GM21367 (cell line): ENCODE measurements at regions not wholly inside any gene's neighbourhood (a gene's known extent, or its start where the extent isn't known, plus 50 kb on each side); places are given as distances from the start of the nearest gene placed in this dataset.
"Not testable (repeated sequence)": the region's sequence is repeated elsewhere in the genome, so short reads cannot be mapped to it uniquely, and the experiment has no call there.

ENCODE experiments used
- ATAC-seq: cut with Tn5 transposase; IDR thresholded peaks from one replicate; pipeline ENCODE4 v1.9.1; 2021; ENCODE audit not compliant: unreplicated experiment

DNA sequence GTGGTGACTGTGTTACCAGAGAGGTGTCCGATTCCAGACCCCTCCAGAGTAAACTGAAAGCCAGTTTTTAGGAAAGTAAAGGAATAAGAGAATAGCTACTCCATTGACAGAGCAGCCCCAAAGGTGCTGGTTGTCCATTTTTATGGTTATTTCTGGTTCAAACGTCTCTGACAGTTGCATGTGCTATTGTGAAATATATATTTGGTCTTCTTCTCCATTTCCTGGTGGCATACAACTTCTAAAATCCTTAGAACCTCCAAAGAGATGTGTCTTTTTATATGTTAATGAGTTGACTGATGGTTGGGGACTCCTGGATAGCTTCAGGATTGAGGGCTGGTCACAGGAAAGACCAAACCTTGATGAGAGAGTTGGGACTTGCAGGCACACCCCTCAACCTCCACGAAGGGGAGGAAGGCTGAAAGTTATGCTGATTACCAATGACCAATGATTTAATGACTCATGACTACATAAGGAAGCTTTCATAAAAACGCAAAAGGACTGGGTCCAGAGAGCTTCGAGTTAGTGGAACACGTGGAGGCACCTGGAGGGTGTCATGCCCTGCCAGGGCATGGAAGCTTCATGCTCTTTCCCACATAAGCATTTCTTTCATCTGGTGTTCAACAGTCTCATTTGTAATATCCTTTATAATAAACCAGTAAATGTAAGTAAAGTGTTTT is 100.7 kb downstream of the SLC16A1 start:
- ATAC-seq: no peak

DNA sequence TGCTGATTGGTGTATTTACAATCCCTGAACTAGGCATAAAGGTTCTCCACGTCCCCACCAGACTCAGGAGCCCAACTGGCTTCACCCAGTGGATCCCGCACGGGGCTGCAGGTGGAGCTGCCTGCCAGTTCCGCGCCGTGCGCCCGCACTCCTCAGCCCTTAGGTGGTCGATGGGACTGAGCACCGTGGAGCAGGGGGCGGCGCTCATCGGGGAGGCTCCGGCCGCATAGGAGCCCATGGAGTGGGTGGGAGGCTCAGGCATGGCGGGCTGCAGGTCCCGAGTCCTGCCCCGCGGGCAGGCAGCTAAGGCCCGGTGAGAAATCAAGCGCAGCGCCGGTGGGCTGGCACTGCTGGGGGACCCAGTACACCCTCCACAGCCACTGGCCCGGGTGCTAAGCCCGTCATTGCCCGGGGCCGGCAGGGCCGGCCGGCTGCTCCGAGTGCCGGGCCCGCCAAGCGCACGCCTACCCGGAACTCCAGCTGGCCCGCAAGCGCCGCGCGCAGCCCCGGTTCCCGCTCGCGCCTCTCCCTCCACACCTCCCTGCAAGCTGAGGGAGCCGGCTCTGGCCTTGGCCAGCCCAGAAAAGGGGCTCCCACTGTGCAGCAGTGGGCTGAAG is 101.5 kb downstream of the SLC16A1 start:
- not testable (repeated sequence) for ATAC-seq

DNA sequence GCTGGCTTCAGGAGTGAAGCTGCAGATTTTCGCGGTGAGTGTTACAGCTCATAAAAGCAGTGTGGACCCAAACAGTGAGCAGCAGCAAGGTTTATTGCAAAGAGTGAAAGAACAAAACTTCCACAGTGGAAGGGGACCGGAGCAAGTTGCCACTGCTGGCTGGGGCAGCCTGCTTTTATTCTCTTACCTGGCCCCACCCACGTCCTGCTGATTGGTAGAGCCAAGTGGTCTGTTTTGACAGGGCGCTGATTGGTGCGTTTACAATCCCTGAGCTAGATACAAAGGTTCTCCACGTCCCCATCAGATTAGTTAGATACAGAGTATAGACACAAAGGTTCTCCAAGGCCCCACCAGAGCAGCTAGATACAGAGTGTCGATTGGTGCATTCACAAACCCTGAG is 102.1 kb downstream of the SLC16A1 start:
- ATAC-seq: not testable (repeated sequence)

DNA sequence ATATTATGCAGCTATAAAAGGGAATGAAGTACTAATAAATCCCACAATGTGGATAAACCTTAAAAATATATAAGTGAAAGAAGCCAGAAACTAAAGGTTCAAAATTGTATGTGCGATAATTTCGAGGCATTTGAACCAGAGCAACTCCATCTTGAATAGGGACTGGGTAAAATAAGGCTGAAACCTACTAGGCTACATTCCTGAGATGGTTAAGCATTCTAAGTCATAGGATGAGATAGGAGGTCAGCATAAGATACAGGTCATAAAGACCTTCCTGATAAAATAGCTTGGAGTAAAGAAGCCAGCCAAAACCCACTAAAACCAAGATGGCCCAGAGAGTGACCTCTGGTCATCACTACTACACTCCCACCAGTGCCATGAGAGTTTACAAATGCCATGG is 103.1 kb downstream of the SLC16A1 start:
- ATAC-seq: no peak

DNA sequence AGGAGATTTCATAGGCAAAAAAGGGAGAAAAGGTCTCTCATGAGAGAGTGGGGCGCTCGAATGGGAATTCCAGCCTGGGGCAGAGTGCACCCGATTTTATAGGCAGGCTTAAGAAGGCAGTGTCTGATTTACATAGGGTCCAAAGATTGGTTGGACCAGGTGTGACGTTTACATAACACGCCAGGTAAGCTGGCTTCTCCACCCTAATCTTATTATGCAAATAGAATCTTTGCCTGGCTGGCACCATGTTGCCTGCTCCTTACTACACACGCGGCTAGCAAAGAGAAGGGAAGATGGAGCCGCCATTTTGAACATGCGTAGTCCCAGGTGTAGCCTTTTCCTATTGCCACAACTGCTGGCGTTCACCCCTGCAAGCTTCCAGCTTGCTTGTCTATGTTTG is 103.7 kb downstream of the SLC16A1 start:
- no peak for ATAC-seq

GRCh38 chr1:112850034-112850757 is 105.8 kb downstream of the SLC16A1 start:
- no peak for ATAC-seq

GRCh38 chr1:112849425-112850033 is 106.5 kb downstream of the SLC16A1 start:
- no peak for ATAC-seq

DNA sequence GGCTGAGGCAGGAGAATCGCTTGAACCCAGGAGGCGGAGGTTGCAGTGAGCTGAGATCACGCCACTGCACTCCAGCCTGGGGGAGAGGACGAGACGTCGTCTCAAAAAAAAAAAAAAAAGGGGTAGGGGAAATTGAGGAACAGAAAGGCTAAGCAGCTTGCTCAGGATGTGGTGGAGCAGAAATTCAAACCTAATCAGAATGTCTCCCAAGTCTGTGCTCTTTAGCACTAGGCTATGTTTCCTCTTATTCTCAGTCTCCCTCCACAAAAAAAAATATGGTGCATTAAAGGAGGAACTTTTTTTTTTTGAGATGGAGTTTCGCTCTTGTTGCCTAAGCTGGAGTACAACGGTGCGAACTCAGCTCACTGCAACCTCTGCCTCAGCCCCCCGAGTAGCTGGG is 114.2 kb downstream of the SLC16A1 start:
- no peak for ATAC-seq

DNA sequence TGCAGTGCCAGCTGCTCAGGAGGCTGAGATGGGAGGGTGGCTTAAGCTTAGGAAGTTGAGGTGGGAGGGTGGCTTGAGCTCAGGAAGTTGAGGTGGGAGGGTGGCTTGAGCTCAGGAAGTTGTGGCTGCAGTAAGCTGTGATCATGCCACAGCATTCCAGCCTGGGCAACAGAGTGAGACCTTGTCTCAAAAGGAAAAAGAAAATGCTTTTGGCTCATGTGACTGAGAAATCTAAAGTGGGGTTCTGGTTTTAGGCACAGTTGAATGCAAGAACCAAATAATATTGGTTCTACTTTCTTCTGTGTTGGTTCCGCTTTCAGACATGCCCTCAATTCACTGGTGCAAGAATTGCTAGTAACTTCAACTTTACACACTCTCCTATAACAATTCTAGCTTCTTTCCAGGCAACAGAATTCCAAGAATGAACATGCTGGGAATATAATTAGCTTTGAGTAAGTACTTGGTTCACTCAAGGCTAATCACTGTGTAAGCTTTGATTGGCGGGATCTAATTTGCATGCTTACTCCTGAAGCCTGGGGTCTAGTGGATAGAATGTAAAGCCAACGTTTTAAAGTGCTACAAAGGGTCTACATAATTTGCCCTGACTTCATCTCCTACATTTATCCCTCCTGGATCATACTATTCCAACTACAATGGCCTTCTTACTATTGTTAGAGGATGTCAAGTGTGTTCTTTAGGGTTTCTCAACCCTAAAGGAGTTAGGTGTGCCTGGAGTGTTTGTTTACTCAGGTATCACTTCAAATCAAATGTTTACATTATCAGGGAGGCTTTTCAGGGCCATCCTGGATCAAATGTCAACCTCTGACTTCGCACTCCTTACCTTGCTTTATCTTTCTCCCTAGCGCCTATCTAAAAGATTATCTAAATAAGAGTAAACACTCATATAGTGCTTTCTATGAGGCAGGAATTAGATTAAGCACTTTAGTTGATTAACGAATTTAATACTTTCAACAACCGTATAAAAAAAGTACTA is 115.1 kb downstream of the SLC16A1 start:
- no peak for ATAC-seq

DNA sequence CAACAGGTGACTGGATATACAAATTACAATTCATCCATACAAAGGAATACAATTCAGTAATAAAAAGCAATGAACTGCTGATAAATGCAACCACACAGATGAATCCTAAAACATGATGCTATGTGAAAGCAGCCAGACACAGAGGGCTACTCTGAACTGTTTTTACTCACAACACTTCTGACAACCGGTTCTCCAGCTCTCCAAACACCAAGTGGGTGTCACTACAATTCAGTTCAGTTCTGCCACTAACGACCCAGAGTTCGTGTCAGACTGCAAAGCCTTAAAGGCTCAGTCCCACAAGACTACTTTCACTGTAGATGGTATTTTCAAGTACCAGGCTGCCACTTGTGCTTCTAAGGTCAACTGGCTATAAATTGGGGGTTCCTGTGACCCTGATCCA is 119.4 kb downstream of the SLC16A1 start:
- no peak for ATAC-seq

DNA sequence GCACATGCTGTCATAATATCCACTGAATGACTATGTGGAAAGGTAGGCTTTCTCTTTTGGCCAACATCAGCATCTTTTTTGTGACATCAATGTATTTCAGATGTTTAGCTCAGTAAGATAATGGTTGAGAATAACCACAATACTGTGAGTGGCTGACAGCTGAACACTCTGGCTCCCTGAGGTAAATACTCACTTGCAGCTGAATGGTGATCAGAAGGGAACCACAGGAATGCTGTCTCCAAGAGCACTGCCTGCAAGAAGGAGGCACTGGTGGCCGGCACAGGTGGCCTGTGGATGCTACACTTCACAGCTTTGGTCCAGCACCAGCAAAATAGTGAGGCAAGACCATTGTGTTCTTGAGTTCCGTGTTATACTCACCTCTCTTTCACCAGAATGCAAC is 118.7 kb upstream of the PPM1J start:
- no peak for ATAC-seq

DNA sequence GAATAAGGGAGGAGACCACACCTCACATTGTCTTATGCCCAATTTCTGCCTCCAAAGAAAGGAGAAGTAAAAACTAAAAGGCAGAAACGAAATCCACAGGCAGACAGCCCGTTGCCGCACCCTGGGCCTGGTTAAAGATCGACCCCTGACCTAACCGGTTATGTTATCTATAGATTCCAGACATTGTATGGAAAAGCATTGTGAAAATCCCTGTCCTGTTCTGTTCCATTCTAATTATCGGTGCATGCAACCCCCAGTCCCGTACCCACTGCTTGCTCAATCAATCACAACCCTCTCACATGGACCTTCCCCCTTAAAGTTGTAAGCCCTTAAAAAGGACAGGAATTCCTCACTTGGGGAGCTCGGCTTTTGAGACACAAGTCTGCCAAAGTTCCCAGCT is 117.1 kb upstream of the PPM1J start:
- ATAC-seq: not testable (repeated sequence)

DNA sequence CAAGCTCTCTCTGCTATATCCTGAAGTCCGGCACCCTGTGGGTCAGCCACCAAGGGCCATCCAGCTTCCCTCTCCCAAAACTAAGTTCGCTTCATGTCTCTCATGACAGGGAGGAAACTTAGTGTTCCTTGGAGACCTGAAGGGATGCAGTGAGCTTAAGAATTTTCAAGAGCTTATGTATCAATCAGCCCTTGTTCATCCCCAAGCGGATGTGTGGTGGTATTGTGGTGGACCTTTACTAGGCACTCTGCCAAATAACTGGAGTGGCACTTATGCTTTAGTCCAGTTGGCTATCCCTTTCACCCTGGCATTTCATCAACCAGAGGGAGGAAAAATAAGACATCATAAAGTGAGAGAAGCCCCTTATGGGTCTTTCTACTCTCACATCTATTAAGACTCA is 114.6 kb upstream of the PPM1J start:
- ATAC-seq: not testable (repeated sequence)

- ATAC-seq: no peak
Measured at GRCh38 chr1:112828716-112829115, 113.6 kb upstream of the PPM1J start.

- ATAC-seq: not testable (repeated sequence)
Measured at GRCh38 chr1:112827391-112827790, 112.3 kb upstream of the PPM1J start.

- ATAC-seq: no peak
Measured at GRCh38 chr1:112826217-112826944, 111.2 kb upstream of the PPM1J start.

DNA sequence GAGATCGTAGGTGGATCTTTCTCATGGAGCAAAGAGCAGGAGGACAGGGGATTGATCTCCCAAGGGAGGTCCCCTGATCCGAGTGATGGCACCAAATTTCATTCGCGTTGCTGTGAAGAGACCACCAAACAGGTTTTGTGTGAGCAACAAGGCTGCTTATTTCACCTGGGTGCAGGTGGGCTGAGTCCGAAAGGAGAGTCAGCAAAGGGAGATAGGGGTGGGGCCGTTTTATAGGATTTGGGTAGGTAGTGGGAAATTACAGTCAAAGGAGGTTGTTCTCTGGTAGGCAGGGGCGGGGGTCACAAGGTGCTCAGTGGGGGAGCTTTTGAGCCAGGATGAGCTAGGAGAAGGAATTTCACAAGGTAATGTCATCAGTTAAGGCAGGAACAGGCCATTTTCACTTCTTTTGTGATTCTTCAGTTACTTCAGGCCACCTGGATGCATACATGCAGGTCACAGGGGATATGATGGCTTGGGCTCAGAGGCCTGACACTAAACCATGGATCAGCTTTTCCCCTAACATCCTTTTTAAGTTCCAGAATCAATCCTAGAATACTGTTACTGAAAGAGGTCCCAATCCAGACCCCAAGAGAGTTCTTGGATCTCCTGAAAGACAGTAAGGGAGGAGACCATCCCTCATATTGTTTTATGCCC is 110.6 kb upstream of the PPM1J start:
- ATAC-seq: not testable (repeated sequence)

- ATAC-seq: not testable (repeated sequence)
Measured at GRCh38 chr1:112825075-112825474, 109.9 kb upstream of the PPM1J start.

GRCh38 chr1:112821307-112822063 is 106.4 kb upstream of the PPM1J start:
- ATAC-seq: not testable (repeated sequence)
